OCI-LY7 (cell line): ENCODE measurements at regions not wholly inside any gene's neighbourhood (a gene's known extent, or its start where the extent isn't known, plus 50 kb on each side); places are given as distances from the start of the nearest gene placed in this dataset.

Source experiments
- BruUV-seq: library from RNA; stranded (reverse); fragments of 400-500 nt; replicated peaks from 2 replicates; lab custom pipeline; 2021; lab: Mats Ljungman, UMichigan
- CTCF ChIA-PET: fragments of 300-600 bp; sonication (Branson Sonifier 250); formaldehyde crosslinking; loops from one replicate; lab custom pipeline; 2022; ENCODE audit warnings: antibody characterized with exemption; ENCODE audit not compliant: unreplicated experiment; lab: Charles Lee
- POLR2A ChIA-PET: fragments of 300-600 bp; sonication (Branson Sonifier 250); formaldehyde crosslinking; loops from one replicate; lab custom pipeline; 2022; ENCODE audit warnings: antibody characterized with exemption; lab: Charles Lee
- DNase-seq: peaks from one replicate; pipeline ENCODE4 v3.0.0-alpha.2; 2015; ENCODE audit warnings: low spot score
- H2AFZ ChIP-seq: fragments of 200-600 bp; sonication (generic), shearing (Covaris generic); 2 replicates; pipeline ENCODE4 v1.6.1; 2014; ENCODE audit warnings: mild to moderate bottlenecking, antibody characterized with exemption, low read length, moderate library complexity
- H3K27ac ChIP-seq: fragments of 200-600 bp; sonication (generic); 2 replicates; pipeline ENCODE4 v1.5.1; 2014; ENCODE audit warnings: mixed run types, low read depth, mild to moderate bottlenecking, moderate library complexity, low read length, inconsistent platforms; ENCODE audit not compliant: poor library complexity, severe bottlenecking
- H3K36me3 ChIP-seq: fragments of 200-600 bp; sonication (generic); 2 replicates; pipeline ENCODE4 v1.6.1; 2014; ENCODE audit warnings: mild to moderate bottlenecking, antibody characterized with exemption, low read length, moderate library complexity, mixed read lengths; ENCODE audit not compliant: insufficient read depth
- H3K4me1 ChIP-seq: fragments of 200-600 bp; sonication (generic); 2 replicates; pipeline ENCODE4 v1.5.1; 2014; ENCODE audit warnings: mild to moderate bottlenecking, low read length; ENCODE audit not compliant: insufficient read depth, poor library complexity, severe bottlenecking
- H3K4me2 ChIP-seq: fragments of 200-600 bp; sonication (generic); 2 replicates; pipeline ENCODE4 v1.6.1; 2014; ENCODE audit warnings: mild to moderate bottlenecking, low read length
- H3K4me3 ChIP-seq: fragments of 200-600 bp; sonication (generic); 2 replicates; pipeline ENCODE4 v1.5.1; 2014; ENCODE audit warnings: mild to moderate bottlenecking, low read depth, low read length; ENCODE audit not compliant: poor library complexity, severe bottlenecking
- H3K79me2 ChIP-seq: fragments of 200-600 bp; sonication (generic); 2 replicates; pipeline ENCODE4 v1.6.1; 2016; ENCODE audit warnings: low read depth, mild to moderate bottlenecking, low read length, moderate library complexity, mixed read lengths; ENCODE audit not compliant: insufficient read depth
- H3K9me2 ChIP-seq: fragments of 200-600 bp; sonication (generic); 2 replicates; pipeline ENCODE4 v1.6.1; 2016; ENCODE audit warnings: mild to moderate bottlenecking, low read length, mixed read lengths; ENCODE audit not compliant: insufficient read depth
- H3K9me3 ChIP-seq: fragments of 200-600 bp; sonication (generic); 2 replicates; pipeline ENCODE4 v1.6.1; 2014; ENCODE audit warnings: mild to moderate bottlenecking, mixed run types, low read length, mixed read lengths
- H4K20me1 ChIP-seq: fragments of 200-600 bp; sonication (generic); 2 replicates; pipeline ENCODE4 v1.6.1; 2014; ENCODE audit warnings: mild to moderate bottlenecking, antibody characterized with exemption, low read length, moderate library complexity, mixed read lengths; ENCODE audit not compliant: insufficient read depth
- EZH2phosphoT487 ChIP-seq: fragments of 200-600 bp; sonication (generic); IDR thresholded peaks from 2 replicates; pipeline ENCODE4 v1.6.1; 2018; ENCODE audit warnings: low read depth, borderline replicate concordance, mild to moderate bottlenecking, mixed run types, antibody characterized with exemption, low read length, moderate library complexity, mixed read lengths
- intact Hi-C: fragments of 100-400 bp; cut with micrococcal nuclease; formaldehyde crosslinking; loops from one replicate; pipeline ENCODE4 v1.10.0; 2022; ENCODE audit not compliant: unreplicated experiment
- TF ChIP-seq, protein P1 (sequence below): fragments of 200-600 bp; sonication (generic); conservative IDR thresholded peaks from 2 replicates; pipeline ENCODE4 v1.5.1; 2014; ENCODE audit warnings: mild to moderate bottlenecking, antibody characterized with exemption, low read length, moderate library complexity, mixed read lengths

DNA sequence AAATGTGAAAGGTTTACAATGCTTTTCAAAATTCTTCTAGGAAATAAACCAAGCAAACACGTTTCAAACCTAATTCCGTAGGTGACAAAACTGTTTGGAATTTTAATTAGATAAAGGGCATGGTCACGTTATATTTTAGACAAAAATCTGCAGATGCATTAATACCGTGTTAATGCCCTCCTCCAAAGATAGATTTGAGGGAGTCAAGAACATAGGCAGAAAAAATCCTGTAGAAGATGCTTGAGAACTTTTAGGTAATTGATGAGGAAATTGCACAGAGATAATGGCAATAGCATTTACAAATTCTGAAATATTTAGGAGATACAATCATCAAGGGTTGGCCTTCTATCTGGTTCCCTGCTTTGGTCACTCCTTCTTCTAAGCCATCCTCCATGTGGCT lies 212.6 kb downstream of the TMTC3 start:
- no peaks in the 10 kb centered on the region for H3K36me3 ChIP-seq
- POLR2A ChIA-PET, result interaction anchor here (0.7 kb wide), 1 partner anchor 928 kb away, joined by 6 read pairs; no protein-coding TSS in a partner anchor
- CTCF ChIA-PET, result no interaction called here
- no peak overlapping the region for H2AFZ ChIP-seq
- no peak overlapping the region for H3K27ac ChIP-seq
- no peaks in the 10 kb centered on the region for H4K20me1 ChIP-seq
- TF ChIP-seq EZH2phosphoT487, result no peak
- TF ChIP-seq, protein P1, sequence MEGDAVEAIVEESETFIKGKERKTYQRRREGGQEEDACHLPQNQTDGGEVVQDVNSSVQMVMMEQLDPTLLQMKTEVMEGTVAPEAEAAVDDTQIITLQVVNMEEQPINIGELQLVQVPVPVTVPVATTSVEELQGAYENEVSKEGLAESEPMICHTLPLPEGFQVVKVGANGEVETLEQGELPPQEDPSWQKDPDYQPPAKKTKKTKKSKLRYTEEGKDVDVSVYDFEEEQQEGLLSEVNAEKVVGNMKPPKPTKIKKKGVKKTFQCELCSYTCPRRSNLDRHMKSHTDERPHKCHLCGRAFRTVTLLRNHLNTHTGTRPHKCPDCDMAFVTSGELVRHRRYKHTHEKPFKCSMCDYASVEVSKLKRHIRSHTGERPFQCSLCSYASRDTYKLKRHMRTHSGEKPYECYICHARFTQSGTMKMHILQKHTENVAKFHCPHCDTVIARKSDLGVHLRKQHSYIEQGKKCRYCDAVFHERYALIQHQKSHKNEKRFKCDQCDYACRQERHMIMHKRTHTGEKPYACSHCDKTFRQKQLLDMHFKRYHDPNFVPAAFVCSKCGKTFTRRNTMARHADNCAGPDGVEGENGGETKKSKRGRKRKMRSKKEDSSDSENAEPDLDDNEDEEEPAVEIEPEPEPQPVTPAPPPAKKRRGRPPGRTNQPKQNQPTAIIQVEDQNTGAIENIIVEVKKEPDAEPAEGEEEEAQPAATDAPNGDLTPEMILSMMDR, result no peak
- no peak for DNase-seq
- H3K79me2 ChIP-seq, result no peaks in the 10 kb centered on the region
- BruUV-seq, result no TSS peak
- H3K4me3 ChIP-seq, result no peak overlapping the region
- no peaks in the 10 kb centered on the region for H3K9me3 ChIP-seq
- no peaks in the 10 kb centered on the region for H3K9me2 ChIP-seq
- no peaks in the 10 kb centered on the region for H3K4me1 ChIP-seq
- no peak overlapping the region for H3K4me2 ChIP-seq
- intact Hi-C loops, result no loop called here

DNA sequence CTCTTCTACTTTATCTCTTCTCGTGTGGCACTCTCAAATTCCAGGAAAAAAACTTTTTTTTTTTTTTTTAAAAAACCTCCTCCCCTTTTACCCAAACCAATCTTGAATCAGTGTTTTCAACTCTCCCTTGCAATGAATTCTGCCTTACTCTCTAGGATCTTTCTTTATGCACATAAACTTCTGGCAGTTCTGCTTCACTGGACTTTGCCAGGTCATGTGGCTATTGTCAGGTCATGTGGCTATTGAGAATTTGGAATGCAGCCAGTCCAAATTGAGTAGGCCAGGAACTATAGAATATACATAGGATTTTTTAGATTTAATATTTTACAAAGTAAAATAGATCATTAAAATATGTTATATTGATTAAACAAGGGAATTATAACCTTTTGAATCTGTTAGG lies 218.2 kb downstream of the TMTC3 start:
- BruUV-seq, result no TSS peak
- Histone ChIP-seq H3K79me2 (no peaks in the 10 kb centered on the region), H4K20me1 (no peaks in the 10 kb centered on the region), H3K9me3 (no peaks in the 10 kb centered on the region), H2AFZ (no peak overlapping the region), H3K4me3 (no peak overlapping the region), H3K9me2 (no peaks in the 10 kb centered on the region), H3K27ac (no peak overlapping the region), H3K4me1 (no peaks in the 10 kb centered on the region), H3K36me3 (no peaks in the 10 kb centered on the region), H3K4me2 (no peak overlapping the region)
- no peak for DNase-seq
- ChIA-PET CTCF (no interaction called here), POLR2A (no interaction called here)
- intact Hi-C loops, result no loop called here
- TF ChIP-seq, protein P1, result no peak
- no peak for TF ChIP-seq EZH2phosphoT487

DNA sequence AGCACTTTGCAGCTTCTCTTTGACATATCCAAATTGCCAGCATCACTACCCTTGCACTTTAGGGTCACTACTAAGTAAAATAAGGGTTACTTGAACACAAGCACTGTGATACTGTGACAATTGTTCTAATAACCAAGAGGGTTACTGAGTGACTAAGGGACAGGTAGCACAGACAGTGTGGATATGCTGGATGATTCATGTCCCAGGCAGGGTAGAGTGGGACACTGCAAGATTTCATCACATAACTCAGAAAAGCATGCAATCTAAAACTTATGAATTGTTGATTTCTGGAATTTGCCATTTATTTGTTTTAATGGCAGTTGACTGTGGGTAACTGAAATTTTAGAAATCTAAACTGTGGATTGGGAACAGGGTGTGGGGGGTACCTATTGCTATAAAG lies 218.8 kb downstream of the KITLG start:
- no peak overlapping the region for H3K27ac ChIP-seq
- H3K9me2 ChIP-seq, result no peaks in the 10 kb centered on the region
- no peak for DNase-seq
- H2AFZ ChIP-seq, result no peak overlapping the region
- no peaks in the 10 kb centered on the region for H3K9me3 ChIP-seq
- TF ChIP-seq, protein P1, result no peak
- TF ChIP-seq EZH2phosphoT487, result no peak
- intact Hi-C loops, result no loop called here
- no peak overlapping the region for H3K4me2 ChIP-seq
- POLR2A ChIA-PET, result interaction anchor here (0.6 kb wide), 1 partner anchor 562 kb away, joined by 3 read pairs; no protein-coding TSS in a partner anchor
- H3K36me3 ChIP-seq, result no peaks in the 10 kb centered on the region
- H3K4me3 ChIP-seq, result no peak overlapping the region
- H3K79me2 ChIP-seq, result no peaks in the 10 kb centered on the region
- CTCF ChIA-PET, result no interaction called here
- H3K4me1 ChIP-seq, result no peaks in the 10 kb centered on the region
- no peaks in the 10 kb centered on the region for H4K20me1 ChIP-seq
- BruUV-seq, result no TSS peak
